Sigmoid colon (tissue), 6 donors: ENCODE measurements at regions not wholly inside any gene's neighbourhood (a gene's known extent, or its start where the extent isn't known, plus 50 kb on each side); places are given as distances from the start of the nearest gene placed in this dataset.

Experiments
- DNase-seq: peaks from one replicate; pipeline ENCODE4 v3.0.0-alpha.2; 2019
- H3K27ac ChIP-seq, 4 donors: fragments of 200-600 bp; sonication (generic); one replicate each; pipeline ENCODE4 v1.5.1; 2016 to 2019; ENCODE audit warnings: mild to moderate bottlenecking in 1 of 4
- H3K27me3 ChIP-seq, 3 donors: fragments of 200-600 bp; sonication (generic); one replicate each; pipeline ENCODE4 v1.5.1; 2019; ENCODE audit warnings: mild to moderate bottlenecking in 1 of 3
- H3K36me3 ChIP-seq, 4 donors: fragments of 200-600 bp; sonication (generic); one replicate each; pipeline ENCODE4 v1.5.1; 2016 to 2019
- H3K4me1 ChIP-seq, 4 donors: fragments of 200-600 bp; sonication (generic); one replicate each; pipeline ENCODE4 v1.5.1; 2017 to 2019
- H3K4me3 ChIP-seq, 4 donors: fragments of 200-600 bp; sonication (generic); one replicate each; pipeline ENCODE4 v1.5.1; 2017 to 2019; ENCODE audit warnings: mild to moderate bottlenecking in 2 of 4, moderate library complexity in 1 of 4
- H3K9me3 ChIP-seq, 4 donors: fragments of 200-600 bp in 3 of 4; sonication (generic) in 3 of 4; one replicate each; pipeline versions ENCODE4 v1.5.1 to v1.6.1; 2013 to 2019
- EP300 ChIP-seq, 4 donors: sonication (generic); formaldehyde crosslinking; IDR thresholded peaks; one replicate each; pipeline ENCODE4 v1.6.1; 2017; ENCODE audit warnings: antibody characterized with exemption in 4 of 4
- POLR2A ChIP-seq, 2 donors: fragments of 450-650 bp; IDR thresholded peaks; one replicate each; pipeline ENCODE4 v1.6.1; 2016; ENCODE audit warnings: antibody characterized with exemption in 2 of 2, mild to moderate bottlenecking in 2 of 2, moderate library complexity in 2 of 2
- POLR2AphosphoS5 ChIP-seq, 4 donors: sonication (generic); formaldehyde crosslinking; IDR thresholded peaks; one replicate each; pipeline ENCODE4 v1.6.1; 2017; ENCODE audit warnings: antibody characterized with exemption in 4 of 4
- WGBS, 2 donors: extraction: QIAGEN DNeasy Blood & Tissue Kit; methylation state at CpG; one replicate each; pipeline ENCODE4 v1.1.7; 2013; 5-methylcytosine and 5-hydroxymethylcytosine counted together
- intact Hi-C: fragments of 100-400 bp; cut with DNase I; formaldehyde crosslinking; loops from one replicate; pipeline ENCODE4 v1.15.1; 2023
- TF ChIP-seq, protein P1 (sequence below), 4 experiments: fragments of 450-650 bp in 3 of 4; fragments of 200-600 bp in 1 of 4; IDR thresholded peaks; one replicate each; pipeline ENCODE4 v1.5.1; 2016 to 2019; ENCODE audit warnings: antibody characterized with exemption in 4 of 4, mild to moderate bottlenecking in 3 of 4, moderate library complexity in 2 of 4
- donor health status: healthy with polysubstance abuse.
- donor health status: healthy.

- H3K4me1 ChIP-seq = no peaks in the 10 kb centered on the region
- TF ChIP-seq POLR2A (IDR thresholded peaks at IDR 0.05) (no peak), POLR2AphosphoS5 (IDR thresholded peaks at IDR 0.05) (no peak), EP300 (IDR thresholded peaks at IDR 0.05) (no peak)
- TF ChIP-seq, protein P1, sequence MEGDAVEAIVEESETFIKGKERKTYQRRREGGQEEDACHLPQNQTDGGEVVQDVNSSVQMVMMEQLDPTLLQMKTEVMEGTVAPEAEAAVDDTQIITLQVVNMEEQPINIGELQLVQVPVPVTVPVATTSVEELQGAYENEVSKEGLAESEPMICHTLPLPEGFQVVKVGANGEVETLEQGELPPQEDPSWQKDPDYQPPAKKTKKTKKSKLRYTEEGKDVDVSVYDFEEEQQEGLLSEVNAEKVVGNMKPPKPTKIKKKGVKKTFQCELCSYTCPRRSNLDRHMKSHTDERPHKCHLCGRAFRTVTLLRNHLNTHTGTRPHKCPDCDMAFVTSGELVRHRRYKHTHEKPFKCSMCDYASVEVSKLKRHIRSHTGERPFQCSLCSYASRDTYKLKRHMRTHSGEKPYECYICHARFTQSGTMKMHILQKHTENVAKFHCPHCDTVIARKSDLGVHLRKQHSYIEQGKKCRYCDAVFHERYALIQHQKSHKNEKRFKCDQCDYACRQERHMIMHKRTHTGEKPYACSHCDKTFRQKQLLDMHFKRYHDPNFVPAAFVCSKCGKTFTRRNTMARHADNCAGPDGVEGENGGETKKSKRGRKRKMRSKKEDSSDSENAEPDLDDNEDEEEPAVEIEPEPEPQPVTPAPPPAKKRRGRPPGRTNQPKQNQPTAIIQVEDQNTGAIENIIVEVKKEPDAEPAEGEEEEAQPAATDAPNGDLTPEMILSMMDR (IDR thresholded peaks at IDR 0.05) = no peak
- WGBS, 2 donors = 37 to 61% methylated on average over 1 of the region's 1 CpG
- H3K4me3 ChIP-seq = no peak overlapping the region
- no peaks in the 10 kb centered on the region for H3K9me3 ChIP-seq
- intact Hi-C loops = no loop called here
- no peaks in the 10 kb centered on the region for H3K27me3 ChIP-seq
- DNase-seq = no peak
- H3K27ac ChIP-seq = no peak overlapping the region
- H3K36me3 ChIP-seq = no peaks in the 10 kb centered on the region
These were observed 114.6 kb downstream of the MTX3 start for GRCh38 chr5:79876456-79876855.

DNA sequence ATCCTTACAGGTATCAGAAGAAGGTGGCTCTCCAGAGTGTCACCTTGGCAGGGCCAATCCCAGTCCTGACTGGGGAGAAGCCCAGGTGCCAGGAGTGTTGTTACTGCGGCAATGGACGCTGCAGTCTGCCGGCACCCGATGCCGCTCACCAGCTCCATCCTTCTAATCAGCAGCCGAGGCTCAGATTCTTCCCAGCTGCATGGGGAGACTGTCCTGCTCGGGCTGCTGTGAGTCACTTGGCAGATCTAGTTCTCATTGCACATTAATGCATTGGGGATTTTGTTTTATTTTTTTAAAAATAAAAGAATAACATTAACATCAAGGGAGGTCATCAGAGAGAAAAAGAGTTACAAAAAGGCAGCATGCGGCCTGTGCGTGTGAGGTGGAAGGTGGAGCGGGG lies 115.8 kb downstream of the MTX3 start:
- Histone ChIP-seq H3K36me3 (no peaks in the 10 kb centered on the region), H3K9me3 (no peaks in the 10 kb centered on the region), H3K4me3 (no peak overlapping the region), H3K27me3 (no peaks in the 10 kb centered on the region), H3K4me1 (no peaks in the 10 kb centered on the region), H3K27ac (peak overlapping the region in 1 of 4 donors; percentile 22)
- no peak for DNase-seq
- intact Hi-C loops = no loop called here
- WGBS, 2 donors = 91% methylated on average over 10 of the region's 10 CpGs
- no peak for TF ChIP-seq POLR2AphosphoS5 (IDR thresholded peaks at IDR 0.05)
- no peak for TF ChIP-seq POLR2A (IDR thresholded peaks at IDR 0.05)
- TF ChIP-seq, protein P1 (IDR thresholded peaks at IDR 0.05) = no peak
- TF ChIP-seq EP300 (IDR thresholded peaks at IDR 0.05) = no peak

- H3K9me3 ChIP-seq = no peaks in the 10 kb centered on the region
- H3K27me3 ChIP-seq = no peaks in the 10 kb centered on the region
- DNase-seq = no peak
- intact Hi-C loops = no loop called here
- H3K36me3 ChIP-seq = no peaks in the 10 kb centered on the region
- H3K27ac ChIP-seq = peak overlapping the region in 2 of 4 donors; percentile 4 to 11
- H3K4me1 ChIP-seq = no peaks in the 10 kb centered on the region
- TF ChIP-seq POLR2A (IDR thresholded peaks at IDR 0.05) = no peak
- TF ChIP-seq, protein P1 (IDR thresholded peaks at IDR 0.05) = no peak
- no peak for TF ChIP-seq POLR2AphosphoS5 (IDR thresholded peaks at IDR 0.05)
- TF ChIP-seq EP300 (IDR thresholded peaks at IDR 0.05) = no peak
- 90 to 92% methylated on average over 8 of the region's 8 CpGs for WGBS, 2 donors
- no peak overlapping the region for H3K4me3 ChIP-seq
These were observed 117.9 kb downstream of the MTX3 start for GRCh38 chr5:79873187-79873586.

DNA sequence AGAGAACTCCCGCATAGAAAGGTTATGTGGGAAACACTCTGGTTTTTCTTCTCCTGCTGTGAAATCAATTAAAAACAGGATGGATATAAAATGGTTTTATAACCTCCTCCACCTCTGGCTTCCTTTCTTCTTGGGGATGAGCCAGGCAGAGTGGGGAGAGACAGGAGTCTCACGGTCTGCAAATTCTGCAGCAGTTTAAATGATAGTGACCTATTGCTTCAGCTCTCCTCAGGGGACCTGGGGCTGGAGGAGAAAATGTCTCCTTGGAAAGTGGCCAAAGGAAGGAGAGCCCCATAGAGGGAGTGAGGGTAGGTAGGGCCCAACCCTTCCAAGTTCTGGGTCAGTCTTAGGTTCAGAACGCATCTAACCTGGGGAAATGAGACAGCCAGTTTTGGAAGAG lies 118.8 kb downstream of the MTX3 start:
- 47 to 77% methylated on average over 3 of the region's 3 CpGs for WGBS, 2 donors
- intact Hi-C loops = no loop called here
- Histone ChIP-seq H3K27me3 (no peaks in the 10 kb centered on the region), H3K9me3 (no peaks in the 10 kb centered on the region), H3K36me3 (no peaks in the 10 kb centered on the region), H3K4me3 (no peak overlapping the region), H3K4me1 (no peaks in the 10 kb centered on the region), H3K27ac (peak overlapping the region in 1 of 4 donors; percentile 18)
- TF ChIP-seq POLR2AphosphoS5 (IDR thresholded peaks at IDR 0.05) (no peak), POLR2A (IDR thresholded peaks at IDR 0.05) (no peak), EP300 (IDR thresholded peaks at IDR 0.05) (no peak)
- TF ChIP-seq, protein P1 (IDR thresholded peaks at IDR 0.05) = no peak
- no peak for DNase-seq
